ENCODE measurements at regions not wholly inside any gene's neighbourhood (a gene's known extent, or its start where the extent isn't known, plus 50 kb on each side); places are given as distances from the start of the nearest gene placed in this dataset.

DNA sequence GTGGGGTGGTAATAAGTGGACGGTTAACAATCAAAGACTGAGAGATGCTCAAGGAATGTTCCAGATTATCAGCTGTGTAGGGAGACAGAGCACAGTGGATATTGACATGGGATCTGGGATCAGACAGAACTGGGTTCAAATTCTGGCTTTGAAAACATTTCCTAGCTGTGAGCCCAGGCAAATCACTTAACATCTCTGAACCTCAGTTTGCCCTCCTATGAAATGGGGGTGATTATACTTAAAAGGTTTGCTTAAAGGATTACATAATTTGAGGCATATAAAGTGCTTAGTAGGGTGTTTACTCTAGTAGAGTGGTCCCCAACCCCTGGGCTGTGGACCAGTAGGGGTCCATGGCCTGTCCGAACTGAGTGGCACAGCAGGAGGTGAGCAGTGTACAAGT lies 260.0 kb upstream of the CRY1 start:
- Mint-ChIP-seq H3K36me3 (ENCODE audit: low read depth) (peaks cover 8% of the 10 kb centered on the region; the same call in 2 of the 3 replicates), H3K27me3 (ENCODE audit: insufficient read depth, low read depth, poor library complexity) (peaks cover 2% of the 10 kb centered on the region), H3K4me3 (no peak overlapping the region), H3K27ac (no peak overlapping the region), H3K9me3 (peaks cover 19% of the 10 kb centered on the region), H3K4me1 (no peaks in the 10 kb centered on the region; the same call in 2 of the 3 replicates)
- no peaks in the 10 kb centered on the region for H3K4me1 ChIP-seq (ENCODE audit: insufficient read depth)
- ATAC-seq: no peak
- no peak for DNase-seq (ENCODE audit: low spot score)
- H3K79me2 ChIP-seq (replicated peaks; ENCODE audit: insufficient read depth): no peaks in the 10 kb centered on the region
- H3K9me2 ChIP-seq (ENCODE audit: insufficient read depth): no peaks in the 10 kb centered on the region
- no peaks in the 10 kb centered on the region for H3K27me3 ChIP-seq (ENCODE audit: insufficient read depth)
- H3K4me3 ChIP-seq: no peak overlapping the region
- no peak for TF ChIP-seq POLR2AphosphoS5 (IDR thresholded peaks at IDR 0.05; ENCODE audit: low read depth)
- no peak for TF ChIP-seq JUNB (IDR thresholded peaks at IDR 0.05; ENCODE audit: unreplicated experiment)
- TF ChIP-seq ZNF114 (CRISPR knock-in tag; IDR thresholded peaks at IDR 0.05): no peak
- TF ChIP-seq EZH2phosphoT487 (IDR thresholded peaks at IDR 0.05; ENCODE audit: unreplicated experiment): no peak
- TF ChIP-seq ZNF331 (CRISPR knock-in tag; IDR thresholded peaks at IDR 0.05; ENCODE audit: low read depth): no peak
- TF ChIP-seq, protein P1, sequence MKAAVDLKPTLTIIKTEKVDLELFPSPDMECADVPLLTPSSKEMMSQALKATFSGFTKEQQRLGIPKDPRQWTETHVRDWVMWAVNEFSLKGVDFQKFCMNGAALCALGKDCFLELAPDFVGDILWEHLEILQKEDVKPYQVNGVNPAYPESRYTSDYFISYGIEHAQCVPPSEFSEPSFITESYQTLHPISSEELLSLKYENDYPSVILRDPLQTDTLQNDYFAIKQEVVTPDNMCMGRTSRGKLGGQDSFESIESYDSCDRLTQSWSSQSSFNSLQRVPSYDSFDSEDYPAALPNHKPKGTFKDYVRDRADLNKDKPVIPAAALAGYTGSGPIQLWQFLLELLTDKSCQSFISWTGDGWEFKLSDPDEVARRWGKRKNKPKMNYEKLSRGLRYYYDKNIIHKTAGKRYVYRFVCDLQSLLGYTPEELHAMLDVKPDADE (IDR thresholded peaks at IDR 0.05): no peak
- TF ChIP-seq, protein P2, sequence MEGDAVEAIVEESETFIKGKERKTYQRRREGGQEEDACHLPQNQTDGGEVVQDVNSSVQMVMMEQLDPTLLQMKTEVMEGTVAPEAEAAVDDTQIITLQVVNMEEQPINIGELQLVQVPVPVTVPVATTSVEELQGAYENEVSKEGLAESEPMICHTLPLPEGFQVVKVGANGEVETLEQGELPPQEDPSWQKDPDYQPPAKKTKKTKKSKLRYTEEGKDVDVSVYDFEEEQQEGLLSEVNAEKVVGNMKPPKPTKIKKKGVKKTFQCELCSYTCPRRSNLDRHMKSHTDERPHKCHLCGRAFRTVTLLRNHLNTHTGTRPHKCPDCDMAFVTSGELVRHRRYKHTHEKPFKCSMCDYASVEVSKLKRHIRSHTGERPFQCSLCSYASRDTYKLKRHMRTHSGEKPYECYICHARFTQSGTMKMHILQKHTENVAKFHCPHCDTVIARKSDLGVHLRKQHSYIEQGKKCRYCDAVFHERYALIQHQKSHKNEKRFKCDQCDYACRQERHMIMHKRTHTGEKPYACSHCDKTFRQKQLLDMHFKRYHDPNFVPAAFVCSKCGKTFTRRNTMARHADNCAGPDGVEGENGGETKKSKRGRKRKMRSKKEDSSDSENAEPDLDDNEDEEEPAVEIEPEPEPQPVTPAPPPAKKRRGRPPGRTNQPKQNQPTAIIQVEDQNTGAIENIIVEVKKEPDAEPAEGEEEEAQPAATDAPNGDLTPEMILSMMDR (conservative IDR thresholded peaks at IDR 0.05; ENCODE audit: low read depth in 2 of 2): no peak
- TF ChIP-seq ZNF462 (CRISPR knock-in tag; IDR thresholded peaks at IDR 0.05): no peak
- TF ChIP-seq NANOG (IDR thresholded peaks at IDR 0.05; ENCODE audit: borderline replicate concordance): no peak
- TF ChIP-seq STAT1 (IDR thresholded peaks at IDR 0.05; ENCODE audit: unreplicated experiment): no peak
- TF ChIP-seq CREB1 (CRISPR knock-in tag; IDR thresholded peaks at IDR 0.05; ENCODE audit: low read depth): no peak
- TF ChIP-seq EZH2 (IDR thresholded peaks at IDR 0.05; ENCODE audit: low read depth, unreplicated experiment): no peak
- TF ChIP-seq REST (IDR thresholded peaks at IDR 0.05; ENCODE audit: unreplicated experiment): no peak
- no peaks in the 10 kb centered on the region for H3F3A ChIP-seq (replicated peaks; ENCODE audit: low read depth)
- H3K4me2 ChIP-seq: no peak overlapping the region
- H3K36me3 ChIP-seq (ENCODE audit: insufficient read depth): no peaks in the 10 kb centered on the region; the same call in 1 of the 2 replicates
- no peaks in the 10 kb centered on the region for H4K20me1 ChIP-seq (replicated peaks; ENCODE audit: insufficient read depth)
- no peak overlapping the region for H2AFZ ChIP-seq
- H3K27ac ChIP-seq (ENCODE audit: low read depth): no peak overlapping the region

All from GM23338 (cell line).